ENCODE measurements at regions not wholly inside any gene's neighbourhood (a gene's known extent, or its start where the extent isn't known, plus 50 kb on each side); places are given as distances from the start of the nearest gene placed in this dataset.

- DNase-seq = no peak
- BruUV-seq (replicated peaks) = no TSS peak
Measured at GRCh38 chr3:181805703-181806102, 94.0 kb downstream of the SOX2 start.

GRCh38 chr3:181808053-181808452, 96.3 kb downstream of the SOX2 start:
- no TSS peak for BruUV-seq (replicated peaks)
- intact Hi-C loops (cut with micrococcal nuclease; ENCODE audit: unreplicated experiment) = no loop called here
- no peaks in the 10 kb centered on the region for H3K9me3 Mint-ChIP-seq (ENCODE audit: unreplicated experiment)
- H3K4me3 Mint-ChIP-seq (ENCODE audit: unreplicated experiment) = no peak overlapping the region
- H3K27me3 ChIP-seq (replicated peaks; ENCODE audit: control insufficient read depth, insufficient read depth, low read length) = no peaks in the 10 kb centered on the region
- ChIA-PET CTCF (no interaction called here), POLR2A (no interaction called here)
- no peaks in the 10 kb centered on the region for H3K36me3 Mint-ChIP-seq (ENCODE audit: insufficient read depth, unreplicated experiment)
- no peak overlapping the region for H3K27ac Mint-ChIP-seq (ENCODE audit: unreplicated experiment)
- H3K4me3 ChIP-seq (ENCODE audit: low read depth, low read length) = no peak overlapping the region
- no peaks in the 10 kb centered on the region; the same call in 1 of the 2 replicates for H3K9me3 ChIP-seq
- DNase-seq = no peak
- H3K4me1 ChIP-seq = no peaks in the 10 kb centered on the region
- no peaks in the 10 kb centered on the region for H3K27me3 Mint-ChIP-seq (ENCODE audit: insufficient read depth, unreplicated experiment)
- H3K4me1 Mint-ChIP-seq (ENCODE audit: low read depth, unreplicated experiment) = no peaks in the 10 kb centered on the region
- TF ChIP-seq CTCF (IDR thresholded peaks at IDR 0.05; ENCODE audit: insufficient read depth in 1 of 2, low read depth in 1 of 2, low read length in 1 of 2, severe bottlenecking in 1 of 2, unreplicated experiment in 1 of 2) = no peak
- no peaks in the 10 kb centered on the region for H3K36me3 ChIP-seq (ENCODE audit: control insufficient read depth, insufficient read depth, low read length)

More at GRCh38 chr3:181805703-181806102, 94.0 kb downstream of the SOX2 start:
- TF ChIP-seq CTCF (IDR thresholded peaks at IDR 0.05; ENCODE audit: insufficient read depth in 1 of 2, low read depth in 1 of 2, low read length in 1 of 2, severe bottlenecking in 1 of 2, unreplicated experiment in 1 of 2) = no peak
- Mint-ChIP-seq H3K36me3 (ENCODE audit: insufficient read depth, unreplicated experiment) (no peaks in the 10 kb centered on the region), H3K4me1 (ENCODE audit: low read depth, unreplicated experiment) (no peaks in the 10 kb centered on the region), H3K27ac (ENCODE audit: unreplicated experiment) (no peak overlapping the region), H3K27me3 (ENCODE audit: insufficient read depth, unreplicated experiment) (no peaks in the 10 kb centered on the region), H3K4me3 (ENCODE audit: unreplicated experiment) (no peak overlapping the region), H3K9me3 (ENCODE audit: unreplicated experiment) (no peaks in the 10 kb centered on the region)
- Histone ChIP-seq H3K4me1 (no peaks in the 10 kb centered on the region), H3K27me3 (replicated peaks; ENCODE audit: control insufficient read depth, insufficient read depth, low read length) (no peaks in the 10 kb centered on the region), H3K9me3 (no peaks in the 10 kb centered on the region; the same call in 1 of the 2 replicates), H3K4me3 (ENCODE audit: low read depth, low read length) (no peak overlapping the region), H3K36me3 (ENCODE audit: control insufficient read depth, insufficient read depth, low read length) (no peaks in the 10 kb centered on the region)
- CTCF ChIA-PET = no interaction called here
- intact Hi-C loops (cut with micrococcal nuclease; ENCODE audit: unreplicated experiment) = no loop called here
- POLR2A ChIA-PET = no interaction called here

GRCh38 chr3:181823716-181824115, 112.0 kb downstream of the SOX2 start:
- no peak for TF ChIP-seq CTCF (IDR thresholded peaks at IDR 0.05; ENCODE audit: insufficient read depth in 1 of 2, low read depth in 1 of 2, low read length in 1 of 2, severe bottlenecking in 1 of 2, unreplicated experiment in 1 of 2)
- Histone ChIP-seq H3K4me3 (ENCODE audit: low read depth, low read length) (no peak overlapping the region), H3K27me3 (replicated peaks; ENCODE audit: control insufficient read depth, insufficient read depth, low read length) (no peaks in the 10 kb centered on the region), H3K36me3 (ENCODE audit: control insufficient read depth, insufficient read depth, low read length) (no peaks in the 10 kb centered on the region), H3K4me1 (no peaks in the 10 kb centered on the region), H3K9me3 (no peaks in the 10 kb centered on the region)
- peaks cover 11% of the 10 kb centered on the region for H3K4me1 Mint-ChIP-seq (ENCODE audit: low read depth, unreplicated experiment)
- no TSS peak for BruUV-seq (replicated peaks)
- H3K27ac Mint-ChIP-seq (ENCODE audit: unreplicated experiment) = no peak overlapping the region
- no peaks in the 10 kb centered on the region for H3K36me3 Mint-ChIP-seq (ENCODE audit: insufficient read depth, unreplicated experiment)
- CTCF ChIA-PET = no interaction called here
- DNase-seq = no peak
- H3K27me3 Mint-ChIP-seq (ENCODE audit: insufficient read depth, unreplicated experiment) = no peaks in the 10 kb centered on the region
- H3K4me3 Mint-ChIP-seq (ENCODE audit: unreplicated experiment) = no peak overlapping the region
- POLR2A ChIA-PET = no interaction called here
- peaks cover 18% of the 10 kb centered on the region for H3K9me3 Mint-ChIP-seq (ENCODE audit: unreplicated experiment)
- intact Hi-C loops (cut with micrococcal nuclease; ENCODE audit: unreplicated experiment) = no loop called here
